ENCODE measurements at regions not wholly inside any gene's neighbourhood (a gene's known extent, or its start where the extent isn't known, plus 50 kb on each side); places are given as distances from the start of the nearest gene placed in this dataset.

GRCh38 chr5:27353540-27353939 lies 315.2 kb upstream of the CDH9 start:
- TF ChIP-seq SPI1 (IDR thresholded peaks at IDR 0.05; ENCODE audit: borderline replicate concordance, low read depth) (no peak), GABPA (IDR thresholded peaks at IDR 0.05; ENCODE audit: low read depth) (no peak), CTCF (IDR thresholded peaks at IDR 0.05; ENCODE audit: insufficient read depth, low read length) (no peak)
- H3K27me3 ChIP-seq (ENCODE audit: insufficient read depth, poor library complexity, severe bottlenecking): no peaks in the 10 kb centered on the region
- DNase-seq (ENCODE audit: low read depth in 1 of 2, low spot score in 1 of 2): no peak
- no peak overlapping the region for H3K4me3 ChIP-seq (replicated peaks; ENCODE audit: insufficient read depth, low read length)
- no peak overlapping the region for H3K27ac ChIP-seq (replicated peaks)

- no peak overlapping the region for H3K4me3 ChIP-seq (replicated peaks; ENCODE audit: insufficient read depth, low read length)
- TF ChIP-seq CTCF (IDR thresholded peaks at IDR 0.05; ENCODE audit: insufficient read depth, low read length): no peak
- no peak for TF ChIP-seq REST (IDR thresholded peaks at IDR 0.05; ENCODE audit: insufficient replicate concordance, low read depth)
- no peak for TF ChIP-seq SPI1 (IDR thresholded peaks at IDR 0.05; ENCODE audit: borderline replicate concordance, low read depth)
- TF ChIP-seq POLR2AphosphoS5 (IDR thresholded peaks at IDR 0.05; ENCODE audit: low read depth): no peak
- TF ChIP-seq GABPA (IDR thresholded peaks at IDR 0.05; ENCODE audit: low read depth): no peak
- H3K27ac ChIP-seq (replicated peaks): no peak overlapping the region
- no peaks in the 10 kb centered on the region for H3K27me3 ChIP-seq (ENCODE audit: insufficient read depth, poor library complexity, severe bottlenecking)
- DNase-seq (ENCODE audit: low read depth in 1 of 2, low spot score in 1 of 2): no peak
Measured at GRCh38 chr5:27341342-27341741, 303.0 kb upstream of the CDH9 start.

- Histone ChIP-seq H3K27me3 (ENCODE audit: insufficient read depth, poor library complexity, severe bottlenecking) (no peaks in the 10 kb centered on the region), H3K4me3 (replicated peaks; ENCODE audit: insufficient read depth, low read length) (no peak overlapping the region), H3K27ac (replicated peaks) (no peak overlapping the region)
- TF ChIP-seq CTCF (IDR thresholded peaks at IDR 0.05; ENCODE audit: insufficient read depth, low read length): no peak
- no peak for TF ChIP-seq SPI1 (IDR thresholded peaks at IDR 0.05; ENCODE audit: borderline replicate concordance, low read depth)
- no peak for TF ChIP-seq POLR2AphosphoS5 (IDR thresholded peaks at IDR 0.05; ENCODE audit: low read depth)
- no peak for TF ChIP-seq REST (IDR thresholded peaks at IDR 0.05; ENCODE audit: insufficient replicate concordance, low read depth)
- no peak for TF ChIP-seq GABPA (IDR thresholded peaks at IDR 0.05; ENCODE audit: low read depth)
- DNase-seq (ENCODE audit: low read depth in 1 of 2, low spot score in 1 of 2): no peak
Measured at GRCh38 chr5:27336817-27337216, 298.4 kb upstream of the CDH9 start.

- no peak for DNase-seq (ENCODE audit: low read depth in 1 of 2, low spot score in 1 of 2)
- Histone ChIP-seq H3K27ac (replicated peaks) (no peak overlapping the region), H3K27me3 (ENCODE audit: insufficient read depth, poor library complexity, severe bottlenecking) (no peaks in the 10 kb centered on the region), H3K4me3 (replicated peaks; ENCODE audit: insufficient read depth, low read length) (no peak overlapping the region)
- TF ChIP-seq SPI1 (IDR thresholded peaks at IDR 0.05; ENCODE audit: borderline replicate concordance, low read depth) (no peak), CTCF (IDR thresholded peaks at IDR 0.05; ENCODE audit: insufficient read depth, low read length) (no peak)
Measured at GRCh38 chr5:27328480-27328879, 290.1 kb upstream of the CDH9 start.

Data from HL-60 (cell line).